CD14-positive monocyte (primary cell): ENCODE measurements at regions not wholly inside any gene's neighbourhood (a gene's known extent, or its start where the extent isn't known, plus 50 kb on each side); places are given as distances from the start of the nearest gene placed in this dataset.
A peak's percentile ranks its signal among the peaks of the same experiment; 100 is the strongest.

Experiments
- DNase-seq, 3 donors: peaks; one replicate each; pipeline ENCODE4 v3.0.0-alpha.2; 2011 to 2022
- H2AFZ ChIP-seq: 2 replicates; pipeline ENCODE4 v1.6.0; 2012; ENCODE audit warnings: mild to moderate bottlenecking, low read depth, low read length, inconsistent platforms; ENCODE audit not compliant: insufficient read depth, poor library complexity, severe bottlenecking
- H3K27ac ChIP-seq, 2 donors: 1 replicate in 1 of 2; 2 replicates in 1 of 2; pipeline ENCODE4 v1.5.1; 2012 to 2013; ENCODE audit warnings: low read length in 2 of 2, control low read depth in 1 of 2, inconsistent platforms in 1 of 2, low read depth in 1 of 2, mild to moderate bottlenecking in 1 of 2
- H3K27me3 ChIP-seq, 2 donors: one replicate each; pipeline versions ENCODE4 v1.6.0 to v1.6.1; 2011 to 2013; ENCODE audit warnings: low read length in 2 of 2; ENCODE audit not compliant: control insufficient read depth in 2 of 2, insufficient read depth in 2 of 2
- H3K36me3 ChIP-seq, 2 donors: replicated peaks in 1 of 2; 1 replicate in 1 of 2; 2 replicates in 1 of 2; pipeline versions ENCODE4 v1.5.1 to v1.6.1; 2012 to 2013; ENCODE audit warnings: low read length in 2 of 2, control low read depth in 1 of 2, inconsistent platforms in 1 of 2, mild to moderate bottlenecking in 1 of 2; ENCODE audit not compliant: insufficient read depth in 2 of 2, control insufficient read depth in 1 of 2
- H3K4me1 ChIP-seq, 2 donors: 1 replicate in 1 of 2; 2 replicates in 1 of 2; pipeline versions ENCODE4 v1.5.1 to v1.6.1; 2012 to 2013; ENCODE audit warnings: low read length in 2 of 2, control low read depth in 1 of 2, inconsistent platforms in 1 of 2, mild to moderate bottlenecking in 1 of 2, moderate library complexity in 1 of 2; ENCODE audit not compliant: insufficient read depth in 2 of 2, control insufficient read depth in 1 of 2
- H3K4me2 ChIP-seq: replicated peaks from 2 replicates; pipeline ENCODE3; 2012; ENCODE audit warnings: low read length, moderate library complexity, mild to moderate bottlenecking; ENCODE audit not compliant: poor library complexity, severe bottlenecking; ENCODE audit errors: extremely low read depth
- H3K4me3 ChIP-seq, 3 experiments: fragments of 200-600 bp in 1 of 3; sonication (generic) in 1 of 3; replicated peaks in 1 of 3; 1 replicate in 2 of 3; 2 replicates in 1 of 3; pipeline ENCODE4 v1.5.1; 2011 to 2013; ENCODE audit warnings: low read length in 3 of 3, mild to moderate bottlenecking in 3 of 3, control low read depth in 2 of 3, low read depth in 2 of 3, inconsistent platforms in 1 of 3, moderate library complexity in 1 of 3
- H3K79me2 ChIP-seq: 2 replicates; pipeline ENCODE4 v1.6.0; 2012; ENCODE audit warnings: mild to moderate bottlenecking, control low read depth, inconsistent platforms, low read length, moderate library complexity; ENCODE audit not compliant: insufficient read depth
- H3K9ac ChIP-seq: 2 replicates; pipeline ENCODE4 v1.6.0; 2017; ENCODE audit warnings: low read length, mild to moderate bottlenecking; ENCODE audit not compliant: insufficient read depth, poor library complexity, severe bottlenecking
- H3K9me3 ChIP-seq, 2 donors: replicated peaks in 1 of 2; 1 replicate in 1 of 2; 2 replicates in 1 of 2; pipeline versions ENCODE4 v1.5.1 to v1.6.1; 2012 to 2013; ENCODE audit warnings: low read length in 2 of 2, control low read depth in 1 of 2; ENCODE audit not compliant: control insufficient read depth in 1 of 2, insufficient read depth in 1 of 2
- H4K20me1 ChIP-seq: 2 replicates; pipeline ENCODE4 v1.6.0; 2012; ENCODE audit warnings: mild to moderate bottlenecking, low read length, control low read depth, moderate library complexity; ENCODE audit not compliant: insufficient read depth
- H3K27ac Mint-ChIP-seq, 7 donors: one replicate each; pipeline ENCODE4 v1.8.0; 2020; ENCODE audit warnings: mild to moderate bottlenecking in 7 of 7, mixed read lengths in 7 of 7, moderate library complexity in 6 of 7, inconsistent platforms in 2 of 7
- H3K27me3 Mint-ChIP-seq, 3 donors: one replicate each; pipeline ENCODE4 v1.8.0; 2021 to 2022; ENCODE audit warnings: low read depth in 3 of 3, mild to moderate bottlenecking in 3 of 3, mixed read lengths in 3 of 3, moderate library complexity in 3 of 3, inconsistent platforms in 1 of 3
- H3K36me3 Mint-ChIP-seq, 2 donors: one replicate each; pipeline ENCODE4 v1.8.0; 2020; ENCODE audit warnings: mixed read lengths in 2 of 2, inconsistent platforms in 1 of 2, mild to moderate bottlenecking in 1 of 2
- H3K4me1 Mint-ChIP-seq: one replicate; pipeline ENCODE4 v1.8.0; 2020; ENCODE audit warnings: mild to moderate bottlenecking, mixed read lengths
- H3K4me3 Mint-ChIP-seq, 2 donors: one replicate each; pipeline ENCODE4 v1.8.0; 2020; ENCODE audit warnings: mild to moderate bottlenecking in 2 of 2, mixed read lengths in 2 of 2, moderate library complexity in 1 of 2
- H3K9me3 Mint-ChIP-seq, 7 donors: one replicate each; pipeline ENCODE4 v1.8.0; 2020 to 2022; ENCODE audit warnings: mixed read lengths in 7 of 7, mild to moderate bottlenecking in 6 of 7, moderate library complexity in 6 of 7, inconsistent platforms in 2 of 7
- WGBS: methylation state at CpG from one replicate; pipeline ENCODE4 v1.1.5; 2013; ENCODE audit warnings: missing lambda C conversion rate; ENCODE audit not compliant: insufficient coverage; 5-methylcytosine and 5-hydroxymethylcytosine counted together
- intact Hi-C, 2 donors: fragments of 100-400 bp; cut with micrococcal nuclease; formaldehyde crosslinking; loops; one replicate each; pipeline versions ENCODE4 v1.15.0 to v1.15.1; 2023
- TF ChIP-seq, protein P1 (sequence below): fragments of 200-600 bp; IDR thresholded peaks from one replicate; pipeline ENCODE4 v1.8.0; 2022; ENCODE audit warnings: antibody characterized with exemption, mild to moderate bottlenecking

DNA sequence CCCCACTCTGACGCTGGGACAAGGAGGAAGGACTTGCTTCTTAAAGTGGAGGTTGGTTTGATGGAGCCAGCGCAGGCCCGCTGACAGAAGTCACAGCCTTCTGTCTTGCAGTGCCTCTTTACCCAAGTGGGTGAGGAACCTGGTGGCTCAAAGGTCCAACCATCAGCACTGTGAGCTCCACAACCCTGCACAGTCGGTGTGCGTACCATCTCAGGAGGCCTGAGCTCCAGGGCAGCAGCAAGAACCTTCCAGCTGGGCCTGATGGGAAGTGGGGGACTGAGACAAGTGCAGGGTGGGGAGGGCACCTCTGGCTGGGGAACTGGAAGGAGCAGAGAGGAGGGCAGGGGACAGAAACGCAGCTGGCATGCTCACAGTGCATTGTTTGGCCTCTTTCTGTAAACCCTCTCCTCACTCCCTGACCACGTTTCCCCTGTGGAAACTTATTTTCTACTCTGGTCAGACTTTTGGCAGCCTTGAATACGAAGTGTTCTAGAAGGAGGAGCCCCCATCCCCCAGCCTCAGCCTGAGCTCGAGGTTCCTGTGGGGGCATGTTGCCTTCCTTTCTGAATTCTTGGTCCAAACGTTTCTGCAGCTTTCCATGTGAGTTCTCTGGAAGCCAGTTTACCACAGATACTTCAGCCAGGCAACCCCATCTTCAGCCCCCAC is 178.5 kb upstream of the PITX1 start:
- peak in 1 of 3 donors; percentile 1 for DNase-seq
- no peaks in the 10 kb centered on the region for H3K36me3 Mint-ChIP-seq
- H3K4me3 ChIP-seq = no peak overlapping the region
- no peak overlapping the region for H2AFZ ChIP-seq
- no peaks in the 10 kb centered on the region for H3K9me3 Mint-ChIP-seq
- 72% methylated on average over 4 of the region's 10 CpGs for WGBS
- no peak overlapping the region for H3K27ac ChIP-seq
- H3K27me3 Mint-ChIP-seq = peaks cover 5 to 7% (median 6%) of the 10 kb centered on the region in 3 donors
- H3K9ac ChIP-seq = no peak overlapping the region
- no peaks in the 10 kb centered on the region for H3K79me2 ChIP-seq
- H3K36me3 ChIP-seq = no peaks in the 10 kb centered on the region
- peaks cover 38% of the 10 kb centered on the region for H3K4me1 Mint-ChIP-seq
- no peak overlapping the region for H3K4me2 ChIP-seq
- H3K27ac Mint-ChIP-seq = no peak overlapping the region
- H3K27me3 ChIP-seq = no peaks in the 10 kb centered on the region
- intact Hi-C loops = no loop called here
- H4K20me1 ChIP-seq = no peaks in the 10 kb centered on the region
- peaks cover 36 to 44% of the 10 kb centered on the region in 2 donors for H3K4me1 ChIP-seq
- no peaks in the 10 kb centered on the region for H3K9me3 ChIP-seq
- TF ChIP-seq, protein P1, sequence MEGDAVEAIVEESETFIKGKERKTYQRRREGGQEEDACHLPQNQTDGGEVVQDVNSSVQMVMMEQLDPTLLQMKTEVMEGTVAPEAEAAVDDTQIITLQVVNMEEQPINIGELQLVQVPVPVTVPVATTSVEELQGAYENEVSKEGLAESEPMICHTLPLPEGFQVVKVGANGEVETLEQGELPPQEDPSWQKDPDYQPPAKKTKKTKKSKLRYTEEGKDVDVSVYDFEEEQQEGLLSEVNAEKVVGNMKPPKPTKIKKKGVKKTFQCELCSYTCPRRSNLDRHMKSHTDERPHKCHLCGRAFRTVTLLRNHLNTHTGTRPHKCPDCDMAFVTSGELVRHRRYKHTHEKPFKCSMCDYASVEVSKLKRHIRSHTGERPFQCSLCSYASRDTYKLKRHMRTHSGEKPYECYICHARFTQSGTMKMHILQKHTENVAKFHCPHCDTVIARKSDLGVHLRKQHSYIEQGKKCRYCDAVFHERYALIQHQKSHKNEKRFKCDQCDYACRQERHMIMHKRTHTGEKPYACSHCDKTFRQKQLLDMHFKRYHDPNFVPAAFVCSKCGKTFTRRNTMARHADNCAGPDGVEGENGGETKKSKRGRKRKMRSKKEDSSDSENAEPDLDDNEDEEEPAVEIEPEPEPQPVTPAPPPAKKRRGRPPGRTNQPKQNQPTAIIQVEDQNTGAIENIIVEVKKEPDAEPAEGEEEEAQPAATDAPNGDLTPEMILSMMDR = no peak
- no peak overlapping the region for H3K4me3 Mint-ChIP-seq

DNA sequence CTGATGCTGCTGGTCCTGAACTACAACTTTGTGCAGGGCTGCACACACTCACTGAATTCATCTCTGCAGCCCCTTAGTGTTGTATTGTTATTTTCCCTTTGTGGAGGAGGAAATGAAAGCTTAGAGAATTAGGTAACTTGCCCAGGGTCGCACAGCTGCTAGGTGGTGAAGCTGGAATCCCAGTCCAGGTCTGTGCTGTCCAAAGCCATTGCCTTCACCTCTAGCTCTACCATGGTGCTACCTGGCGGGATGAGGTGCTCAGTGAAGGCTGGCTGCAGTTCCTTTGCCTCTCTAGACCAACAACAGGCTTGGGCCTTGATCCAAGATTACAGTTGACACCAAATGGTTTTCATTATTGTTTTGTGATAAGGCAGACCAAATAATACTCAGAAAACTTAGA is 177.8 kb upstream of the PITX1 start:
- Histone ChIP-seq H2AFZ (no peak overlapping the region), H3K9me3 (no peaks in the 10 kb centered on the region), H3K4me2 (no peak overlapping the region), H4K20me1 (no peaks in the 10 kb centered on the region), H3K36me3 (no peaks in the 10 kb centered on the region), H3K4me1 (peaks cover 36 to 44% of the 10 kb centered on the region in 2 donors), H3K27me3 (no peaks in the 10 kb centered on the region), H3K9ac (no peak overlapping the region), H3K27ac (no peak overlapping the region), H3K79me2 (no peaks in the 10 kb centered on the region), H3K4me3 (no peak overlapping the region)
- no CpG with 5 or more reads among the region's 2 CpGs for WGBS
- H3K27me3 Mint-ChIP-seq = peaks cover 5 to 7% (median 6%) of the 10 kb centered on the region in 3 donors
- no peaks in the 10 kb centered on the region for H3K36me3 Mint-ChIP-seq
- TF ChIP-seq, protein P1 = no peak
- H3K4me3 Mint-ChIP-seq = no peak overlapping the region
- DNase-seq = peak in 1 of 3 donors; percentile 1
- no peaks in the 10 kb centered on the region for H3K9me3 Mint-ChIP-seq
- intact Hi-C loops = no loop called here
- peaks cover 38% of the 10 kb centered on the region for H3K4me1 Mint-ChIP-seq
- no peak overlapping the region for H3K27ac Mint-ChIP-seq
